ENCODE measurements at regions not wholly inside any gene's neighbourhood (a gene's known extent, or its start where the extent isn't known, plus 50 kb on each side); places are given as distances from the start of the nearest gene placed in this dataset.

DNA sequence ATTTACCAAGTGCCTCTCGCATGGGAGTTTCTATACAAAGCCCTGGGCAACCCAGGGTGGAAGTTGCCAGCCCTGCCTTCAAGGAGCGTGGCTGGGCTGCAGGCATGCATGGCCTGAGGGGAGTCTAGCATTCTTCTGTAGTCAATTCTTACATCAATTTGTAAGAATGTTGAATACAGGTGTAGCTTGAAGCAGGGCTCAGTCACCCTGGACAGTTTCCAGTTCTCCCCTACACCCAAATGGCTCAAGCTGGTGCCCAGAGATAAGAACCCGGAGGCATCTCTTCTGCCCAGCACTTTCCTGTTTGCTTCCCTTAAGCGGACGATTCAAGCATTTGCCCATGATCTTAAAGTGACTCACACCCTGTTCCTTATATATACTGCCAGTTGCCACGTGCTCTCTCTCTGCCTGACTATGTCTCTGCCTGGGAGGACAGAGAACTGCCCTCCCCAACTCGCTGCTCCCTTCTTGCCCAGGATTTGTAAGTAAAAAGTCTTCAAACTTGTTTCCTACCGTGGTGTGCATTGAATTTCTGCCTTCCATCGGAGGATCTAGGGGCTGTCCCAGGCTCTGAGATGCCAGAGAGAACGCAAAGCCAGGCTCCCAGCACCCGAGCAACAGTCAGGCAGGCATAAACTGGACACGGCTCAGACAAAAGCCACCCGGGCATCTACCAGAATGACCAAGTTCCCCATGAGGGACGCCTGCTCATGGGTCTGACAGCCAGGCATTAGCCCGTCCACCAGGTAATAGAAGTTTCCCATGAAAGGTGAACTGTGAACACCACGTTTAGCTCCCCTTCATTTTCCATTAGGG is 50.9 kb upstream of the AJAP1 start:
- DNase-seq: no peak
- Histone ChIP-seq H3K4me3 (ENCODE audit: low read length) (no peak overlapping the region), H3K9me3 (ENCODE audit: control insufficient read depth, low read depth, low read length) (no peaks in the 10 kb centered on the region), H3K27ac (ENCODE audit: low read length) (no peak overlapping the region), H3K27me3 (ENCODE audit: control insufficient read depth, insufficient read depth, low read length) (peaks cover 9% of the 10 kb centered on the region), H3K4me1 (ENCODE audit: control insufficient read depth, insufficient read depth, low read length) (no peaks in the 10 kb centered on the region), H3K36me3 (ENCODE audit: control insufficient read depth, insufficient read depth, low read length) (no peaks in the 10 kb centered on the region)
- WGBS (ENCODE audit: insufficient coverage, low lambda C conversion rate): no CpG with 5 or more reads among the region's 16 CpGs
